ENCODE measurements at regions not wholly inside any gene's neighbourhood (a gene's known extent, or its start where the extent isn't known, plus 50 kb on each side); places are given as distances from the start of the nearest gene placed in this dataset.

DNA sequence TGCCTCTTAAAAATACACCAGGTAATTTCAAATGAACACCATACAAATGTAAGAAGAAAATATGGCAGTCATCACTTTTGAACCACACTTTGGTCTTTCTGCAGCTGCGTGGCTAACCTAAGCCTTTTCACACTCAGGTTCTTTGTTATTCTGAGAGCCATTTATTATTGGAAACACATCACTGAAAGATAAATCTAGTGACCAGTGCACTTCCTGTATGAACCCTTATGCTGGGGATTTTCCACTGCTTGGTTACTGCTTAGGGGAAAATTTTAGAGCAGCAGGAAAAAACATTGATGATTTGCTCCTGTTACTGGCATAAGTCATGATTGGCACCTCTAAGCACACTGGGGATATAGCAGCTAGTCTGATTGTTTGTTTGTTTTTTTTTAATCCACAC is 58.6 kb upstream of the RANBP3L start (continued):
- TF ChIP-seq, protein P1, sequence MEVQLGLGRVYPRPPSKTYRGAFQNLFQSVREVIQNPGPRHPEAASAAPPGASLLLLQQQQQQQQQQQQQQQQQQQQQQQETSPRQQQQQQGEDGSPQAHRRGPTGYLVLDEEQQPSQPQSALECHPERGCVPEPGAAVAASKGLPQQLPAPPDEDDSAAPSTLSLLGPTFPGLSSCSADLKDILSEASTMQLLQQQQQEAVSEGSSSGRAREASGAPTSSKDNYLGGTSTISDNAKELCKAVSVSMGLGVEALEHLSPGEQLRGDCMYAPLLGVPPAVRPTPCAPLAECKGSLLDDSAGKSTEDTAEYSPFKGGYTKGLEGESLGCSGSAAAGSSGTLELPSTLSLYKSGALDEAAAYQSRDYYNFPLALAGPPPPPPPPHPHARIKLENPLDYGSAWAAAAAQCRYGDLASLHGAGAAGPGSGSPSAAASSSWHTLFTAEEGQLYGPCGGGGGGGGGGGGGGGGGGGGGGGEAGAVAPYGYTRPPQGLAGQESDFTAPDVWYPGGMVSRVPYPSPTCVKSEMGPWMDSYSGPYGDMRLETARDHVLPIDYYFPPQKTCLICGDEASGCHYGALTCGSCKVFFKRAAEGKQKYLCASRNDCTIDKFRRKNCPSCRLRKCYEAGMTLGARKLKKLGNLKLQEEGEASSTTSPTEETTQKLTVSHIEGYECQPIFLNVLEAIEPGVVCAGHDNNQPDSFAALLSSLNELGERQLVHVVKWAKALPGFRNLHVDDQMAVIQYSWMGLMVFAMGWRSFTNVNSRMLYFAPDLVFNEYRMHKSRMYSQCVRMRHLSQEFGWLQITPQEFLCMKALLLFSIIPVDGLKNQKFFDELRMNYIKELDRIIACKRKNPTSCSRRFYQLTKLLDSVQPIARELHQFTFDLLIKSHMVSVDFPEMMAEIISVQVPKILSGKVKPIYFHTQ (CRISPR knock-in tag; IDR thresholded peaks at IDR 0.05): no peak
- TF ChIP-seq, protein P2, sequence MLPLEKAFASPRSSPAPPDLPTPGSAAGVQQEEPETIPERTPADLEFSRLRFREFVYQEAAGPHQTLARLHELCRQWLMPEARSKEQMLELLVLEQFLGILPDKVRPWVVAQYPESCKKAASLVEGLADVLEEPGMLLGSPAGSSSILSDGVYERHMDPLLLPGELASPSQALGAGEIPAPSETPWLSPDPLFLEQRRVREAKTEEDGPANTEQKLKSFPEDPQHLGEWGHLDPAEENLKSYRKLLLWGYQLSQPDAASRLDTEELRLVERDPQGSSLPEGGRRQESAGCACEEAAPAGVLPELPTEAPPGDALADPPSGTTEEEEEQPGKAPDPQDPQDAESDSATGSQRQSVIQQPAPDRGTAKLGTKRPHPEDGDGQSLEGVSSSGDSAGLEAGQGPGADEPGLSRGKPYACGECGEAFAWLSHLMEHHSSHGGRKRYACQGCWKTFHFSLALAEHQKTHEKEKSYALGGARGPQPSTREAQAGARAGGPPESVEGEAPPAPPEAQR (CRISPR knock-in tag; IDR thresholded peaks at IDR 0.05): no peak

DNA sequence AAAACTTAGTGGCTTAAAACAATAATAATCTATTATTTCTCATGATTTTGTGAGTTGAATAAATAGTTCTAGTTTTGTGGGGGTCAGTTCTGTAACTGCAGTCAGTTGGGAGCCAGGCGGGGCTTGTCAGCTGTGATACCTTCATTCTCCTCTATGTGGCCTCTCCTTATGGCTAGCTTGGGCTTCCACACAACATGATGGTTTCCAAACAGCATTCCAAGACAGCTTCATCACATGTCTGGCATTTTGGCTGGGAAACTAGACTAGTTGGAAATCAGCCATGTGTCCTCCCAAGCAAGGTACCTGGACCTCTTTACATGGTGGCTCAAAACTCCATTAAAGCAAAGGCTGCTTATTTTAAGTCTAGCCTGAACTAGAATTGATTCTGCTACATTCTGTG is 61.4 kb upstream of the RANBP3L start:
- ChIA-PET POLR2A (no interaction called here), CTCF (interaction anchor here (0.7 to 1.3 kb wide), 4 partner anchors 28 to 333 kb away, joined by 3 to 6 read pairs (median 3); no protein-coding TSS in a partner anchor)
- H3K9me3 Mint-ChIP-seq: no peaks in the 10 kb centered on the region
- peaks cover 7% of the 10 kb centered on the region for H3K4me1 Mint-ChIP-seq
- H3K4me3 Mint-ChIP-seq: no peak overlapping the region
- no peaks in the 10 kb centered on the region for H3K27me3 Mint-ChIP-seq (ENCODE audit: low read depth)
- DNase-seq (ENCODE audit: low spot score) (peak; percentile 16), ATAC-seq (peak; percentile 96)
- no peak overlapping the region; the same call in 1 of the 2 replicates for H3K27ac Mint-ChIP-seq
- TF ChIP-seq CREB1 (CRISPR knock-in tag; IDR thresholded peaks at IDR 0.05) (no peak), SP1 (CRISPR knock-in tag; conservative IDR thresholded peaks at IDR 0.05) (no peak), ZBTB21 (CRISPR knock-in tag; IDR thresholded peaks at IDR 0.05; ENCODE audit: borderline replicate concordance) (no peak), MYBL2 (CRISPR knock-in tag; IDR thresholded peaks at IDR 0.05) (no peak), ZNF423 (CRISPR knock-in tag; IDR thresholded peaks at IDR 0.05) (no peak), EMX1 (CRISPR knock-in tag; IDR thresholded peaks at IDR 0.05) (no peak), ESRRA (CRISPR knock-in tag; IDR thresholded peaks at IDR 0.05; ENCODE audit: borderline replicate concordance) (no peak)
- TF ChIP-seq, protein P3, sequence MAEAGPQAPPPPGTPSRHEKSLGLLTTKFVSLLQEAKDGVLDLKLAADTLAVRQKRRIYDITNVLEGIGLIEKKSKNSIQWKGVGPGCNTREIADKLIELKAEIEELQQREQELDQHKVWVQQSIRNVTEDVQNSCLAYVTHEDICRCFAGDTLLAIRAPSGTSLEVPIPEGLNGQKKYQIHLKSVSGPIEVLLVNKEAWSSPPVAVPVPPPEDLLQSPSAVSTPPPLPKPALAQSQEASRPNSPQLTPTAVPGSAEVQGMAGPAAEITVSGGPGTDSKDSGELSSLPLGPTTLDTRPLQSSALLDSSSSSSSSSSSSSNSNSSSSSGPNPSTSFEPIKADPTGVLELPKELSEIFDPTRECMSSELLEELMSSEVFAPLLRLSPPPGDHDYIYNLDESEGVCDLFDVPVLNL (CRISPR knock-in tag; IDR thresholded peaks at IDR 0.05; ENCODE audit: borderline replicate concordance, low read depth): no peak
- TF ChIP-seq, protein P4, sequence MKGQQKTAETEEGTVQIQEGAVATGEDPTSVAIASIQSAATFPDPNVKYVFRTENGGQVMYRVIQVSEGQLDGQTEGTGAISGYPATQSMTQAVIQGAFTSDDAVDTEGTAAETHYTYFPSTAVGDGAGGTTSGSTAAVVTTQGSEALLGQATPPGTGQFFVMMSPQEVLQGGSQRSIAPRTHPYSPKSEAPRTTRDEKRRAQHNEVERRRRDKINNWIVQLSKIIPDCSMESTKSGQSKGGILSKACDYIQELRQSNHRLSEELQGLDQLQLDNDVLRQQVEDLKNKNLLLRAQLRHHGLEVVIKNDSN (CRISPR knock-in tag; IDR thresholded peaks at IDR 0.05): no peak
- TF ChIP-seq, protein P5, sequence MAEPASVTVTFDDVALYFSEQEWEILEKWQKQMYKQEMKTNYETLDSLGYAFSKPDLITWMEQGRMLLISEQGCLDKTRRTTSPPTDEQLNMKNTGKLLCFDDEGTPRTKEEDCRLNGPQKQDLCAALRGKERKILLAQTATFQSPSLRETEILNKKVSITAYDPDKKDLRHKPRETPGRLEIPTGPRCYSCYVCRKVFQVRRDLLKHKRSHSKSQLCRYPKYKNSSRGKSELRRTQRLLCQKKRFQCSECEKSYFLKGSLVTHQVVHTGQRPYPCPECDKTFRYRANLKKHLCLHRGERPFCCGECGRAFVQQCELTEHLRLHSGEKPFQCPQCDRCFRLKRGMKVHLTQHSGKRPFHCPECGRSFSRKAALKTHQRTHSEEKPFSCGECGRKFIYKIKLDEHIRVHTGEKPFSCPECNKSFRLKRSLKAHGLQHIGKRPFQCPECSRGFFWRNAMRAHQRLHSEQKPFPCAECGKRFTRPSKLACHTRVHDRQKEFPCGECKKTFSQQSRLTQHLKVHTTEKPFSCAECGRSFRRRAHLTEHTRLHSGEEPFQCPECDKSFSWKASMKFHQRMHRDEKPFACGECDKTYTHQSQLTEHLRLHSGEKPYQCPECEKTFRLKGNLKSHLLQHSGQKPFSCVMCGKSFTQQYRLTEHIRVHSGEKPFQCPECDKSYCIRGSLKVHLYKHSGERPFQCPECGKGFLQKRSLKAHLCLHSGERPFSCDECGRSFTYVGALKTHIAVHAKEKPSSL (CRISPR knock-in tag; conservative IDR thresholded peaks at IDR 0.05): no peak
- H3K36me3 Mint-ChIP-seq: no peaks in the 10 kb centered on the region

DNA sequence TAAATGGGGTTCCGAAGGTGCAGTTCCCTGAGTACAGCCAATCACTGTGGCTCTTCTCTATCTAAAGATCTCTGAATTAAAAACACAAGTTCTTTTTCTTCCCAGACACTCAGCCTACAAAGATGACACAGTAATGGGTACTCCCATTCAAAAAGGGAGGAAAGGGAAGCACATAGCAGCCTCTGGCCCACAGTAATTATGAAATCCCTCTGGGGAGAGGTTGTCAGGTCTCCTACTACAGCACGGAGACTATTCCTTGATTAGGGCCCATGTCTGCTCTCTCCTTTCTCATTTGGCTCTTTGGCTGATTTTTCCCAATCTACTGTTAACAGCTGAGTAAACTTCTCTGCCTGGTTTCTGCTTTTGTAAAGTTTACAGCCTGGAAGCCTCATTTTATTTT is 62.0 kb upstream of the RANBP3L start:
- CTCF ChIA-PET: interaction anchor here (1.2 to 1.3 kb wide), 2 partner anchors 28 to 332 kb away, joined by 3 to 6 read pairs; no protein-coding TSS in a partner anchor
- no peaks in the 10 kb centered on the region for H3K9me3 Mint-ChIP-seq
- ATAC-seq: no peak
- H3K36me3 Mint-ChIP-seq: no peaks in the 10 kb centered on the region
- no peaks in the 10 kb centered on the region for H3K27me3 Mint-ChIP-seq (ENCODE audit: low read depth)
- no peak for DNase-seq (ENCODE audit: low spot score)
- POLR2A ChIA-PET: no interaction called here
- H3K27ac Mint-ChIP-seq: no peak overlapping the region
- no peak overlapping the region for H3K4me3 Mint-ChIP-seq
- H3K4me1 Mint-ChIP-seq: peaks cover 7% of the 10 kb centered on the region
- TF ChIP-seq ELF4 (CRISPR knock-in tag; IDR thresholded peaks at IDR 0.05; ENCODE audit: low read depth): no peak
- no peak for TF ChIP-seq SMAD4 (CRISPR knock-in tag; IDR thresholded peaks at IDR 0.05)
- TF ChIP-seq, protein P6, sequence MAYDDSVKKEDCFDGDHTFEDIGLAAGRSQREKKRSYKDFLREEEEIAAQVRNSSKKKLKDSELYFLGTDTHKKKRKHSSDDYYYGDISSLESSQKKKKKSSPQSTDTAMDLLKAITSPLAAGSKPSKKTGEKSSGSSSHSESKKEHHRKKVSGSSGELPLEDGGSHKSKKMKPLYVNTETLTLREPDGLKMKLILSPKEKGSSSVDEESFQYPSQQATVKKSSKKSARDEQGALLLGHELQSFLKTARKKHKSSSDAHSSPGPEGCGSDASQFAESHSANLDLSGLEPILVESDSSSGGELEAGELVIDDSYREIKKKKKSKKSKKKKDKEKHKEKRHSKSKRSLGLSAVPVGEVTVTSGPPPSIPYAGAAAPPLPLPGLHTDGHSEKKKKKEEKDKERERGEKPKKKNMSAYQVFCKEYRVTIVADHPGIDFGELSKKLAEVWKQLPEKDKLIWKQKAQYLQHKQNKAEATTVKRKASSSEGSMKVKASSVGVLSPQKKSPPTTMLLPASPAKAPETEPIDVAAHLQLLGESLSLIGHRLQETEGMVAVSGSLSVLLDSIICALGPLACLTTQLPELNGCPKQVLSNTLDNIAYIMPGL (CRISPR knock-in tag; IDR thresholded peaks at IDR 0.05): no peak
- TF ChIP-seq, protein P1 (CRISPR knock-in tag; IDR thresholded peaks at IDR 0.05): no peak
- no peak for TF ChIP-seq ZNF396 (CRISPR knock-in tag; IDR thresholded peaks at IDR 0.05; ENCODE audit: borderline replicate concordance)
- TF ChIP-seq, protein P4 (CRISPR knock-in tag; IDR thresholded peaks at IDR 0.05): no peak
- no peak for TF ChIP-seq GTF2I (CRISPR knock-in tag; conservative IDR thresholded peaks at IDR 0.05)
- no peak for TF ChIP-seq ZNF138 (CRISPR knock-in tag; conservative IDR thresholded peaks at IDR 0.05)
- no peak for TF ChIP-seq ZNF121 (CRISPR knock-in tag; IDR thresholded peaks at IDR 0.05)
